ENCODE measurements at regions not wholly inside any gene's neighbourhood (a gene's known extent, or its start where the extent isn't known, plus 50 kb on each side); places are given as distances from the start of the nearest gene placed in this dataset.

GRCh38 chr6:7035837-7036249 lies 71.9 kb upstream of the RREB1 start:
- Histone ChIP-seq H3K4me1 (peaks cover 0 to 14% (median 5%) of the 10 kb centered on the region in 6 donors), H3K36me3 (no peaks in the 10 kb centered on the region), H3K27ac (no peak overlapping the region), H3K9me3 (no peaks in the 10 kb centered on the region), H3K4me3 (no peak overlapping the region), H3K27me3 (replicated peaks in 1 of 7) (no peaks in the 10 kb centered on the region)
- no peak for DNase-seq
- TF ChIP-seq, protein P1, sequence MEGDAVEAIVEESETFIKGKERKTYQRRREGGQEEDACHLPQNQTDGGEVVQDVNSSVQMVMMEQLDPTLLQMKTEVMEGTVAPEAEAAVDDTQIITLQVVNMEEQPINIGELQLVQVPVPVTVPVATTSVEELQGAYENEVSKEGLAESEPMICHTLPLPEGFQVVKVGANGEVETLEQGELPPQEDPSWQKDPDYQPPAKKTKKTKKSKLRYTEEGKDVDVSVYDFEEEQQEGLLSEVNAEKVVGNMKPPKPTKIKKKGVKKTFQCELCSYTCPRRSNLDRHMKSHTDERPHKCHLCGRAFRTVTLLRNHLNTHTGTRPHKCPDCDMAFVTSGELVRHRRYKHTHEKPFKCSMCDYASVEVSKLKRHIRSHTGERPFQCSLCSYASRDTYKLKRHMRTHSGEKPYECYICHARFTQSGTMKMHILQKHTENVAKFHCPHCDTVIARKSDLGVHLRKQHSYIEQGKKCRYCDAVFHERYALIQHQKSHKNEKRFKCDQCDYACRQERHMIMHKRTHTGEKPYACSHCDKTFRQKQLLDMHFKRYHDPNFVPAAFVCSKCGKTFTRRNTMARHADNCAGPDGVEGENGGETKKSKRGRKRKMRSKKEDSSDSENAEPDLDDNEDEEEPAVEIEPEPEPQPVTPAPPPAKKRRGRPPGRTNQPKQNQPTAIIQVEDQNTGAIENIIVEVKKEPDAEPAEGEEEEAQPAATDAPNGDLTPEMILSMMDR (IDR thresholded peaks at IDR 0.05 in 8 of 11, conservative IDR thresholded peaks at IDR 0.05 in 3 of 11): no peak
- no peak for TF ChIP-seq POLR2AphosphoS5 (IDR thresholded peaks at IDR 0.05)
- no peak for TF ChIP-seq POLR2A (IDR thresholded peaks at IDR 0.05)
- intact Hi-C loops (cut with DNase I; ENCODE audit: low total_unique reads): no loop called here
- 72 to 81% (median 79%) methylated on average over 2 of the region's 2 CpGs for WGBS, 5 donors

GRCh38 chr6:7041511-7042026 lies 66.2 kb upstream of the RREB1 start:
- Histone ChIP-seq H3K36me3 (no peaks in the 10 kb centered on the region), H3K4me1 (peaks cover 3 to 23% (median 16%) of the 10 kb centered on the region in 6 donors), H3K27me3 (replicated peaks in 1 of 7) (no peaks in the 10 kb centered on the region), H3K4me3 (no peak overlapping the region), H3K27ac (no peak overlapping the region), H3K9me3 (no peaks in the 10 kb centered on the region)
- DNase-seq: no peak
- 42 to 51% (median 43%) methylated on average over 3 of the region's 3 CpGs for WGBS, 5 donors
- intact Hi-C loops (cut with DNase I; ENCODE audit: low total_unique reads): no loop called here
- TF ChIP-seq, protein P1 (IDR thresholded peaks at IDR 0.05 in 8 of 11, conservative IDR thresholded peaks at IDR 0.05 in 3 of 11): no peak
- TF ChIP-seq POLR2AphosphoS5 (IDR thresholded peaks at IDR 0.05): no peak
- no peak for TF ChIP-seq POLR2A (IDR thresholded peaks at IDR 0.05)

DNA sequence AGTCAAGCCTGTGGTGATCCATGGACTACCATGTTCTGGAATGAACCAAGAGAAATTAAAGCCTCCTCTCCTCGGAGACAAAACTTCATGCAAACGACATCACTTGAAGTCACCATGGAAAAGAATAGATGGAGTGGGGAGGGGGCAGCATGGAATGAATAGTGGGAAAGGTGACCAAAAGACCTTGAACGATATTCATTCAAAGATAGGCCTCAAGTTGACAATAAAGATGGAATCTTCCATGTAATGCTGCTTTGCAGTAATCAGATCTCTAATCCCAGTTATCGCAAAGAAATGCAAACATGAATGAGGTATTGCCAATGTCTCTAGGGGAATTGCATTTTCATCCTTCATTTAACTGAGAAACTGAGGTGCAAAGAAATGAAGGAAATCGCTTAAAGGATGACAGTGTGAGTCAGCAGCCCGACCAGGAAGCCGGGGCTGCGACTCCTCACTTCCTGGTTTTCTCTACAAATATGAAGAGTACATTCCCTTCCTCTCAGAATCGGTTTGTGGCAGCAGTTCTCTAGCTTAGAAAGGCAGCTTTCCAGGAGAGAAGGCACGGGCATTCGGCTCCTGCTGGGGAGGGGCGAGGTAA lies 65.6 kb upstream of the RREB1 start:
- no peak for DNase-seq
- intact Hi-C loops (cut with DNase I; ENCODE audit: low total_unique reads): no loop called here
- 44 to 48% (median 45%) methylated on average over 10 to 12 of the region's 12 CpGs for WGBS, 5 donors
- H3K4me1 ChIP-seq: peaks cover 3 to 28% (median 16%) of the 10 kb centered on the region in 6 donors
- no peaks in the 10 kb centered on the region for H3K27me3 ChIP-seq (replicated peaks in 1 of 7)
- no peak overlapping the region for H3K4me3 ChIP-seq
- no peaks in the 10 kb centered on the region for H3K9me3 ChIP-seq
- no peak for TF ChIP-seq POLR2A (IDR thresholded peaks at IDR 0.05)
- TF ChIP-seq, protein P1 (IDR thresholded peaks at IDR 0.05 in 8 of 11, conservative IDR thresholded peaks at IDR 0.05 in 3 of 11): no peak
- no peak for TF ChIP-seq POLR2AphosphoS5 (IDR thresholded peaks at IDR 0.05)
- no peaks in the 10 kb centered on the region for H3K36me3 ChIP-seq
- peak overlapping the region in 4 of 8 donors; percentile 5 to 54 (median 33) for H3K27ac ChIP-seq

- 77 to 89% (median 79%) methylated on average over 11 of the region's 11 CpGs for WGBS, 5 donors
- peaks cover 3 to 29% (median 16%) of the 10 kb centered on the region in 6 donors for H3K4me1 ChIP-seq
- TF ChIP-seq POLR2AphosphoS5 (IDR thresholded peaks at IDR 0.05) (no peak), POLR2A (IDR thresholded peaks at IDR 0.05) (no peak)
- TF ChIP-seq, protein P1 (IDR thresholded peaks at IDR 0.05 in 8 of 11, conservative IDR thresholded peaks at IDR 0.05 in 3 of 11): no peak
- H3K4me3 ChIP-seq: no peak overlapping the region
- intact Hi-C loops (cut with DNase I; ENCODE audit: low total_unique reads): no loop called here
- DNase-seq: no peak
- no peaks in the 10 kb centered on the region for H3K36me3 ChIP-seq
- no peaks in the 10 kb centered on the region for H3K9me3 ChIP-seq
- H3K27ac ChIP-seq: peak overlapping the region in 4 of 8 donors; percentile 5 to 54 (median 33)
- no peaks in the 10 kb centered on the region for H3K27me3 ChIP-seq (replicated peaks in 1 of 7)
Measured at GRCh38 chr6:7042654-7043545, 64.9 kb upstream of the RREB1 start.
